Fibroblast of the conjunctiva (primary cell): ENCODE measurements at regions not wholly inside any gene's neighbourhood (a gene's known extent, or its start where the extent isn't known, plus 50 kb on each side); places are given as distances from the start of the nearest gene placed in this dataset.
"Not testable (repeated sequence)": the region's sequence is repeated elsewhere in the genome, so short reads cannot be mapped to it uniquely, and the experiment has no call there.

Experiments used
- DNase-seq: peaks from one replicate; pipeline ENCODE4 v3.0.0-alpha.2; 2010; ENCODE audit warnings: low read depth

DNA sequence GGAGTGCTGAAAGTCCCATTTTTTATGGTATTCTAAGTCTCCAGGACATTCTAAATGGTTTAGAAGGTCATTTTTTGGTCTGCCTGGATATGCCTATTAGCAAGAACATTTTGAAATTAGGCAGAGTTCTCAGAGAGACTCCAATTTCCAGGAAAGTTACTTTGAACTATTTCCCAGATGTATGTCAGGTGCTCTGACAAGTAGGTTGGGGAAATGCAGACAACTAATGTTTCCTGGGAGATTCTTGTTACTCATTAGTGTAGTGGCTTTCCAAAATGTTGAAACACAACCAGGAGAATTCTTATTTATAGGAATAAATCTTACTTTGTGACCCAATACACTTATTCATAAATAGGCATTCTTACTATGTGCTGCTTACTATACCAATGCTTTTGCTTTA lies 268.4 kb downstream of the ZNF37A start:
- DNase-seq: not testable (repeated sequence)

DNA sequence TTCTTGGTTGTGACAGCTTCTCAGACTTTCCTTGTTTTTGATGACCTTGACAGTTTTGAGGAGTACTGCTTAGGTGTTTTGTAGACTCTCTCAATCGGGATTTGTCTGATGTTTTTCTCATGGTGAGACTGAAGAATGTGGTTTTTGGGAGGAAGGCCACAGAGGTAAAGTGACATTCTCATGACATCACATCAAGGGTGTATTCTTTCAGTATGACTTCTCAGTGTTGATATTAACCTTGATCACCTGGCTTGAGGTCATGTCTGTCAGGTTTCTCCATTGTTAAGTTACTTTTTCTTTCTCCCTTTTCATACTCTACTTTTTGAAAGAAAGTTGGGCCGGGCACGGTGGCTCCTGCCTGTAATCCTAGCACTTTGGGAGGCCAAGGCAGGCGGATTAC lies 269.9 kb downstream of the ZNF37A start:
- not testable (repeated sequence) for DNase-seq

DNA sequence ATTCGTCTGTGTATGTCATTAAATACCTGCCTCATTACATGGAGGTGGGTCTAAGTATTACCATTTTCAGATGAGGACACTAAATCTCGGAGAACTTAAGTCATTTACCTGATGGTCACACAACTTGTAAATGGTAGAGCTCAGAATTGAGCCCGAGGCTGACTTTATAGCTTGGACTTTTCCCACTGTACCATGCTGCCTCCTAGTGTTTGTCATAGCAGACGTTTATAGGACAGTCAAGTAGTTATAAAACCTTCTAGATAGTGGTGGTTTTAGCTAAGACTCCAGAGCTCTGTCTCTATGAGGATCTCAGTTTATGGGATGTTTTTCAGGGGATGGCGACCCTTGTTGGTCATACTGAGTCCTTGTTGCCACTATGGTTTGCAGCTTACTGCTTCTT lies 271.8 kb downstream of the ZNF37A start:
- peak; percentile 13 for DNase-seq

DNA sequence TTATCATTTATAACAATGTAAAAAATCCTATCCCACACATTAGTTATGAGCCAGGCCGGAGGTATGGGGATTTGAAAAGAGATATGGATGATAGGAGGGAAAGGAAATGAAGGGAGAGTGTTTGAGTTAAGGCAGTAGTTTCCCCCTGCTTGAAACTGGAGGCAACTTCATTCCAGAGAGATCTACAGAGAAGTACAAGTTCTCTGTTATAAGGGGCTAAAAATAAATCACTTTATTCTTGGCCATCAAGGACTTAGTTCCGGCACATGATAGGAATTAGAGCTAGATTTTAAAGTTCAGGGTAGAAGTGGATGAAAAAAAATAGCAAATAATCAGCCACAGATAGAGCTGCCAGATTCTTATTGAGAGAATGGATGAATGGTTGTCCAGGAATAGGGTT lies 289.7 kb downstream of the ZNF37A start:
- DNase-seq: not testable (repeated sequence)

DNA sequence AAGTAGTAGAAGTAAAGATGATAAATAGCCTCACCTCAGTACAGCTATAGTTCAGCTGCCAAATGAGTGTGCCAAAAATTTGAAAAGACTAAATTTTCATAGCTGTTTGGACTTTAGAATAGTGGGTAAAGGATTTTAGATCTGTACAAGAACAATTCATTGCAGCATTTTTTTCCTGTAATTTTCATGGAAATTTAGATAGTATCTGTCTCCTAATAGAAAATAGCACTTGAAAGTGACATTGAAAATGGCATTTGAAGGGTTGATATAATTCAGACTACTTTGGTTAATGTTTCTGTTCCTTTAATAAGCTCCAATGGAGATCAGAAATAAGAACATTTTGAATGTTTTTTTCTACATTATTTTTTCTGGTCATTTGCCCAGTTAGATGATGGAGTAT lies 292.7 kb downstream of the ZNF37A start:
- not testable (repeated sequence) for DNase-seq

DNA sequence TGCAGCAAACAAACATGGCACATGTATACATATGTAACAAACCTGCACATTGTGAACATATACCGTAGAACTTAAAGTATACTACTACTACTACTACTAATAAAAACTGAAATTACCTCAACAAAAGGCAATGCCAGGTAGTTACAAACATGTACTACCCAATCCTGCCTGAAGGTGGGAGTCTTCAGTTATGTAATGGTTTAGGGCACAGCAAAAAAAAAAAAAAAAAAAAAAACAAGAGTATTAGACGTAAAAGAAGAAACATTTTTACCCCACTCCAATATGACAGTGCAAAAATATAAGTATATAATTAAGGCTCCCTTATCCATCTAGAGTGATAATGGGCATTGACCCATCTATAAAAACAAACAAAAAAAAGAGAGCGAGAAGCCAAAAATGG lies 296.6 kb downstream of the ZNF37A start:
- not testable (repeated sequence) for DNase-seq

DNA sequence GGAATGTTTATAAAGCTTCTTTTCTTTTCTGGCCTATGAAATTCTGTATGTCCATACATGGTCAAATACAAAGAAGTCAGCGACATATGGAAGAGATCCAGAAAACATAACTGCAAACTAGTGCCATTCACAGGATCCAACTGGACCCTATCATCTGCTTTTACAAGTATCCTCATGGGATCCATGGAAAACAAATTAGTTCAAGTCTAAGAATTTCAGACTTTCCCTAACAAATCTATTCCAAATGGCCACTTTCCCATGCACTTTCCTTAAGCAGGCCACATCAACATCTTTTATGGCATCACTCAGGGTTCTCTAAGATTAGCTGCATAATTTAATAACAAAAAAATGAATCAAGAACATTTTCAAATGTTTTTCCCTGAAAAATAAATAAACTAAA lies 301.3 kb downstream of the ZNF37A start:
- DNase-seq: not testable (repeated sequence)

DNA sequence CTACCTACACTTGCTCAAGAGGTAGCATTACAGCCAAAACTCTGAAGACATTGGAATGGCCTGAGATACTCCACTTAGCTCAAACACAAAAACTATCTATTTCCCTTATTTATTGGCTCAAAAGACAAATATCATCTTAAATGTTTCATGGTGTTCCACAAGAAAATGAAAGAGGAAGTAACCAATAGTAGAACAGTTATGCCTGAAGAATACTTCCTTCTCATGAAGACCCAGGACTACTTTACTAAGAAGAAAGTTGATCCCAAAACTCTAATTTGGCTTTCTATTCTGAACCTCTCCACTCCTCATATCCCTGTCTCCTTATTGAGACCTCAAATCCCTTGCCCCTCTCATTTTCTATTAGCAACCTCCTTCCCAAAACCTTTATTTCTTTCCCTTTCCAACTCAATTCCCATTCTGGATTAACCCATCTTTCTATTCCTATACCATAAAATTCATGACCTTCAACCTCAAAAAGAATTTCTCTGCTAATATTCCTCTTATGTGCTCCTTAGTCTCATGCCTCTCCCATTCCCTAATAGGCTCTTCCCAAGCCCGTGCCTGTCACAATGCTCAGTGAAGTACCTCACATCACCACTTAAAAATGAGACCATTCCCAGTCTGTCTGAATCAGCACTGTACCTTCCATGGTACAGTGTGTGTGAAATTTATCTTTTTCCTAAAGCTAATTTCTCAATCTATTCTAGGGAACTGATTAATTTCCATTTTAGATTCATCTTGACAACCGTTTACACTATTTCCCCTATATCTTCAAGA lies 302.2 kb downstream of the ZNF37A start:
- DNase-seq: not testable (repeated sequence)

DNA sequence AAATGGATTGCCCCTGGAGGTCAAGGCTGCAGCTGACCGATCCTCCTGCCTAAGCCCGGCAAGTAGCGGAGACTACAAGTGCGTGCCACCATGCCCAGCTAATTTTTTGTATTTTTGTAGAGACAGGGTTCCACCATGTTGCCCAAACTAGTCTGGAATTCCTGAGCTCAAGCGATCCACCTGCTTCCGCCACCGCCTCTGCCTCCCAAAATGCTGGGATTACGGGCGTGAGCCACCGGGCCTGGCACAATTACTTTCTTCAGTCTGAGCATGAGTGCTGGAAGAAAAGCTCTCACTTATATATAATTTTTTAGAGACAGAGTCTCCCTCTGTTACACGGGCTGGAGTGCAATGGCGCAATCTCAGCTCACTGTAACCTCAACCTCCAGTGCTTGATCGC lies 307.4 kb downstream of the ZNF37A start:
- not testable (repeated sequence) for DNase-seq

DNA sequence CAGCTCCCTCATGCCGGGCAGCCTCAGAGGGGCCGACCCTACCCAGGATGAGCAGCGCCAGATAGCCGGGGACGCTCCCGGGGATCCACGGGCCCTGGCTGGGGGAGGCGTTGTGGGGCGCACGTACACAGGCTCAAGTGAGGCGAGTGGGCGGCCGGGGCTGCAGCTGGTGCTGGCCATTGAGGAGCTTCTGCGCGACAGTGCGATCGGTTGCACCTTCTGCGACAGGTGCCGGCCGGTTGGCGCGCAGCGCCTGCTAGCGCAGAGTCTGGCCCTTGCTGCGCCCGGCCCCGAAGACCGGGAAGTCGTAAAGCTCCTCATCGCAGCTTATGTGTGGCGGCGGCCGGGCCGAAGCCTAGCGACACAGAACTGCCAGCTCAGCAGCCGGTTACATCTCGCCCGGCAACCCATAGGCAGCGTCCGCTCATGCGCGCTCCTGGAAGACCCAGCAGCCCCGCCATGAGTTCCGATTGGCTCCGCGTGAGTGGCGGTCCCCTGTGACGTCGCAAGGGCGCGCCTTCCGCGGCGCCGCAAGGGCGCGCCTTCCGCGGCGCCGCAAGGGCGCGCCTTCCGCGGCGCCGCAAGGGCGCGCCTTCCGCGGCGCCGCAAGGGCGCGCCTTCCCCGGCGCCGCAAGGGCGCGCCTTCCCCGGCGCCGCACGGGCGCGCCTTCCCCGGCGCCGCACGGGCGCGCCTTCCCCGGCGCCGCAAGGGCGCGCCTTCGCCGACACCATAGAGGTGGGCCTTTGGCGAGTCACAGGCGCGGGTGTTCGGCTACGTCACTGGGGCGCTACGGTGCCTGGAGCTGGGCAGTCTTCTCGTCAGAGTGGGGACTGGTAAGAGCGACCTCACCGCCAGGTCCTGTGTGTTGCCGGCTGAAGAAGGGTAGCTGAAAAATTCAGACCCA lies 308.6 kb downstream of the ZNF37A start:
- peak; percentile 90 for DNase-seq

DNA sequence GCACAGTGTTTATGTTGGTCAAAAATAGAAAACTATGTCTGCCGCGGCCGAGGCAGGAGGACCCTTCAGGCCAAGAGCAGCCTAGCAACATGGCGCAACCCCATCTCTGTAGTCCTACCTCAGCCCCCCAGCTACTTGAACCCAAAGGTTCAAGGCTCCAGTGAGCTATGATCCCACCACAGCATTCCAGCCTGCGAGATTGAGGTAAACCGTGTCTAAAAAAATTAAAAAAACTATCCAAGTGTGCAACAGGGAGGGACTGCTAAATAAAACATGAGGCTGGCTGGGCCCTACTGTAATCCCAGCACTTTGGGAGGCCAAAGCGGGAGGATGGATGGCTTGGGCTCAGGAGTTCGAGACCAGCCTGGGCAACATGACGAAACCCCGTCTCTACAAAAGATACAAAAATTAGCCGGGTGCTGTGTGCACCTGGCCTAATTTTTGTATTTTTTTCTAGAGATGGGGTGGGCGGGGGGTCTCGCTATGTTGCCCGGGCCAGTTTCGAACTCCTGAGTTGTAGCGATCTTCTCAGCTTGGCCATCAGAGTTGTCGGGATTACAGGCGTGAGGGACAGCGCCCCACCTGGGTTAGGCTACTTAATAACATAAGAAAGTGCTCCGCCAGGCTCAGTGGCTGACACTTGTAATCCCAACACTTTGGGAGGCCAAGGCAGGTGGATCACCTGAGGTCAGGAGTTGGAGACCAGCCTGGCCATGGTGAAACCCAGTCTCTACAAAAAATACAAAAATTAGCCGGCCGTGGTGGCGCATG lies 309.4 kb downstream of the ZNF37A start:
- not testable (repeated sequence) for DNase-seq

DNA sequence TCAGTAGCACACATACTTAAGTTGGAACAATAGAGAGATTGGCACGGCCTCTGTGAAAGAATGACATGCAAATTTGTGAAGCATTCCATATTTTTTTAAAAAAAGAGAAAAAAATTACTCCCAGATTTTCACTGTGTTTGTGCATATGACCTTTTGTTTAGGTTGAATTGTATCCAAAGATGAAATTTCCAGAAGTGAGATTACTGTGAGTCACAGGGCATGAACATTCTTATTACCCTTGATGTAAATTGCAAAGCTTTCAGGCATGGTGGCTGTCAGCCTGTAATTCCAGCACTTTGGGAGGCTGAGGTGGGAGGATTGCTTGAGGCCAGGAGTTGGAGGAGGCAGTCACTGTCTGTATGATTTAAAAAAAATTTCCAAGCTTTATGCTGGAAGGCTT lies 329.5 kb downstream of the ZNF37A start:
- not testable (repeated sequence) for DNase-seq

DNA sequence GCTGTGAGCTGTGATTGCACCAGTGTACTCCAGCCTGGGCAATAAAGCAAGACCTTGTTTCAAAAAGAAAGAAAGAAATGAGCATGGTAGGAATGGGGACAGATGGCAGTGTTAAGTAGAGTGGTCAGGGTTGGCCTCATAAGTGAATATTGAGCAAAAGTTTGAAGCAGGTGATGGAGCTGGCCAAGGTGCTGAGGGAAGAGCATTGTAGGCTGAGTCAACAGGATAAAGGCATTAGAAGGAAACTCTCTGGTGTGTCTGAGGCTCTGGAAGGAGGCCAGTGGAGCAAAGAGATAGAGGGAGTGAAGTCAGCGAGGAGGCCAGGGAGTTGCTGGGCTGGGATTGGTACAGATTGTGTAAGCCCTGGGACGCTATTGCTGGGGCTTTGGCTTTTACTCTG lies 336.1 kb downstream of the ZNF37A start:
- not testable (repeated sequence) for DNase-seq

DNA sequence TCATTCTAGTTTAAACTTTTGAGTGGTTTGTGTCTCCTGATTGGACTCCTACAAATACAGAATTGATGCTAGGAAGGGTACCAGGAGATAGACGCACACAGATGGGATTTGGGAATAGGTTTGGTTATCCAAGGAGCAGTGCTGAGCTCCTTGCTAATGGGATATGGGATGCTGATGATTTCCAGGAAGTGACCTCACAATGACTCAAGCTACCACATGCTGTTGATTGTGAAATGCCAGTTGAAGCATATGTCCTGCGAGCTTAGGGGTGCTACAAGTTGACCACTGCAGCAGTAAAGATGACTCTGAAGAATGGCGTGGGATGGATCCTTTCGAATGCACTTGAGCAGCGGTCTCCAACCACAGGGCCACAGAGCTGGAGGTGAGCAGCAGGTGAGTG lies 343.2 kb downstream of the ZNF37A start:
- not testable (repeated sequence) for DNase-seq

DNA sequence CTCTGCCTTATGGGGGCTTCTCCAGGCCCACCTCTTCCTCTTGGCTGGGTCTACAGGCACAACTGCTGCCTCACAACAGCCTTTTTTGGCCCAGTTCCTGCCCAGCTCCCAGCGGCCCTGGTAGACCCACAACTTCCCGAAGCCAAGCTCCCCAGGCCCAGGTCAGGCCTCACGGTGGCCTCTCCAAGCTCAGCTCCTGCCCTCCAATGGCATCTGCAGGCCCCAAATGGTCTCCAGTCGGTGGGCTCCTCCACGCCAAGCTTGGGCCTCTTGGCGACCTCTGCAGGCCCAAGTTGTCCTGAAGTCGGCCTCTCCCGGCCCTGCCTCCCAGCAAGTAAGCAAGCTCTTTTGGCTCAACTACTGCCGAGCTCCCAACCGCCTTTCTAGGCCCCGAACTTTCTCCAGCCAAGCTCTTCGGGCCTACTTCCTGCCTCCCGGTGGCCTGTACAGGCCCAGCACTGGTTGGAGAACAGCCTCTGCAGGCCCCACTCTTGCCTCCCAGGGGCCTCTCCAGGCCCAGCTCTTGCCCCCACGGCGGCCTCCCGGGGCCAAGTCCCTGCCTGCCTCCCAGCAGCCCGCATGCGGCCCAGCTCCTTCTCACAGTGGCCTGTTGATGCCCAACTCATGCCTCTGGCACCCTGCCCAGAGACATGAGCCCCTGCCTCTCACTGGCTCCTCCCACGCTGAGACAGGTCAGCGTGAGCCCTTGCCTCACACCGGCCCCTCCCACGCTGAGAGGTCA lies 354.6 kb downstream of the ZNF37A start:
- not testable (repeated sequence) for DNase-seq

DNA sequence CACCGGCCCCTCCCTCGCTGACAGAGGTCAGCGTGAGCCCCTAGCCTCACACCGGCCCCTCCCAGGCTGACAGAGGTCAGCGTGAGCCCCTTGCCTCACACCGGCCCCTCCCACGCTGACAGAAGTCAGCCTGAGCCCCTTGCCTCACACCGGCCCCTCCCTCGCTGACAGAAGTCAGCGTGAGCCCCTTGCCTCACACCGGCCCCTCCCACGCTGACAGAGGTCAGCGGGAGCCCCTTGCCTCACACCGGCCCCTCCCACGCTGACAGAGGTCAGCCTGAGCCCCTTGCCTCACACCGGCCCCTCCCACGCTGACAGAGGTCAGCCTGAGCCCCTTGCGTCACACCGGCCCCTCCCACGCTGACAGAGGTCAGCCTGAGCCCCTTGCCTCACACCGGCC lies 355.5 kb downstream of the ZNF37A start:
- DNase-seq: not testable (repeated sequence)

DNA sequence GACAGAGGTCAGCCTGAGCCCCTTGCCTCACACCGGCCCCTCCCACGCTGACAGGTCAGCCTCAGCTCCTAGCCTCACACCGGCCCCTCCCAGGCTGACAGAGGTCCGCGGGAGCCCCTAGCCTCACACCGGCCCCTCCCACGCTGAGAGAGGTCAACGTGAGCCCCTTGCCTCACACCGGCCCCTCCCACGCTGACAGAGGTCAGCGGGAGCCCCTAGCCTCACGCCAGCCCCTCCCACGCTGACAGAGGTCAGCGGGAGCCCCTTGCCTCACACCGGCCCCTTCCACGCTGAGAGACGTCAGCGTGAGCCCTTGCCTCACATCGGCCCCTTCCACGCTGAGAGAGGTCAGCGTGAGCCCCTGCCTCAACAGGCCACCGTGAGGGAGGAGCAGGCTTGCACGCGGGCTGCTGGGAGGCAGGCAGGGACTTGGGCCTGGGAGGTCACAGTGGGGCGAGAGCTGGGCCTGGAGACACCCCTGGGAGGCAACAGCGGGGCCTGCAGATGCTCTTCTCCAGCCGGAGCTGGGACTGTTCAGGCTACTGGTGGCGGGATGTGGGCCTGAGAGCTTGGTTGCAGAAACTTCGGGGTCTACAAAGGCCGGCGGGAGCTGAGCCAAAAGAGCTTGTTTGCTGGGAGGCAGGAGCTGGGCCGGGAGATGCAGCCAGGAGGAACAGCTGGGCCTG lies 356.4 kb downstream of the ZNF37A start:
- DNase-seq: not testable (repeated sequence)

DNA sequence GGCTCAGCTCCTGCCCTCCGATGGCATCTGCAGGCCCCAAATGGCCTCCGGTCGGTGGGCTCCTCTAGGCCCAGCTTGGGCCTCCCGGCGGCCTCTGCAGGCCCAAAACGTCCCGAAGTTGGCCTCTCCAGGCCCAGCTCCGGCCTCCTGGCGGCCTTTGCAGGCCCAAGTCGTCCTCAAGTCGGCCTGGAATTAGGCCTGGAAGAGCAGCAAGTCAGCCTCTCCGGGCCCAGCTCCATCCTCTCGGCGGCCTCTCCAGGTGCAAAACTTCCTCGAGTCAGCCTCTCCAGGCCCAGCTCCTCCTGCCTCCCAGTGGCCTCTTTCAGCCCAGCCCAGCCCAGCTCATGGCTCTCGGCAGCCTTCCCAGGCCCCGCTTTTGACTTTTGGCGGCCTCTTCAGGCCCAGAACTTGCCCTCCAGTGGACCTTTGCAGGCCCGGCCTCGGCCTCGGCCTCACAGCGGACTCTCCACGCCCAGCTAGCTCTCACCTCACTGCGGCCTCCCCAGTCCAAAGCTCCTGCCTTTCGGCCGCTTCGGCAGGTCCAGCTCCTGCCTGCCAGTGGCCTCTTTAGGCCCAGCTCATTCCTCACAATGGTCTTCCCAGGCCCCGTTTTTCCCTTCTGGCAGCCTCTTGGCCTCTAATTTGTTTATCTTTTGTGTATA lies 357.3 kb downstream of the ZNF37A start:
- not testable (repeated sequence) for DNase-seq
